Nephron progenitor cell (in vitro differentiated cells): ENCODE measurements at regions not wholly inside any gene's neighbourhood (a gene's known extent, or its start where the extent isn't known, plus 50 kb on each side); places are given as distances from the start of the nearest gene placed in this dataset.

Source experiments
- DNase-seq: peaks from one replicate; pipeline ENCODE4 v3.0.0; 2021
- H3K27ac Mint-ChIP-seq: 2 replicates; pipeline ENCODE4 v1.8.0; 2021; ENCODE audit warnings: mild to moderate bottlenecking, moderate library complexity, mixed read lengths
- H3K27me3 Mint-ChIP-seq: 2 replicates; pipeline ENCODE4 v1.8.0; 2021; ENCODE audit warnings: mild to moderate bottlenecking, low read depth, mixed read lengths; ENCODE audit not compliant: poor library complexity
- H3K36me3 Mint-ChIP-seq: 2 replicates; pipeline ENCODE4 v1.8.0; 2021; ENCODE audit warnings: low read depth, mixed read lengths
- H3K4me1 Mint-ChIP-seq: 2 replicates; pipeline ENCODE4 v1.8.0; 2021; ENCODE audit warnings: mixed read lengths
- H3K4me3 Mint-ChIP-seq: 2 replicates; pipeline ENCODE4 v1.8.0; 2021; ENCODE audit warnings: mild to moderate bottlenecking, moderate library complexity, mixed read lengths
- H3K9me3 Mint-ChIP-seq: 2 replicates; pipeline ENCODE4 v1.8.0; 2021; ENCODE audit warnings: mild to moderate bottlenecking, moderate library complexity, mixed read lengths
- TF ChIP-seq, protein P1 (sequence below): fragments of 200-600 bp; sonication (generic); IDR thresholded peaks from 2 replicates; pipeline ENCODE4 v1.5.0; 2021; ENCODE audit warnings: antibody characterized with exemption

DNA sequence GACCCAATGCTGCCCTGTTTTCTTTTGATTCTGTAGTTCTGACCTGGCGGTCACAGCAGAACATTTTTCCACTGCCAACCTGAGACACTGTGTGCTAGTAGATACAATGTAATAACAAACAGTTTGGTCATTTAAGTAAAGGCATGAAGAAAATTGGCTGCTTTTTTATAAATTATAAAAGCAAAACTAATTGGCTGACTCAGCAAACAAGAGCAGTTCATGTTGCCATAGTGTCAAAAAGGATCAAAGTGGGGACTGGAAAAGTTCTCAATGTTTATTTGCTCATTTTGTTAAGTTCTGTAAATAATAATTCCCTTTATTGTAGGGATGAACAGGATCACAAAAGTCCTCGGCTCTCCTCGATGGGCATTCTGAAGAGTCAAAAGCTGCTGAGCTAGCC lies 599.5 kb downstream of the PKHD1 start:
- no peak overlapping the region for H3K4me3 Mint-ChIP-seq
- TF ChIP-seq, protein P1, sequence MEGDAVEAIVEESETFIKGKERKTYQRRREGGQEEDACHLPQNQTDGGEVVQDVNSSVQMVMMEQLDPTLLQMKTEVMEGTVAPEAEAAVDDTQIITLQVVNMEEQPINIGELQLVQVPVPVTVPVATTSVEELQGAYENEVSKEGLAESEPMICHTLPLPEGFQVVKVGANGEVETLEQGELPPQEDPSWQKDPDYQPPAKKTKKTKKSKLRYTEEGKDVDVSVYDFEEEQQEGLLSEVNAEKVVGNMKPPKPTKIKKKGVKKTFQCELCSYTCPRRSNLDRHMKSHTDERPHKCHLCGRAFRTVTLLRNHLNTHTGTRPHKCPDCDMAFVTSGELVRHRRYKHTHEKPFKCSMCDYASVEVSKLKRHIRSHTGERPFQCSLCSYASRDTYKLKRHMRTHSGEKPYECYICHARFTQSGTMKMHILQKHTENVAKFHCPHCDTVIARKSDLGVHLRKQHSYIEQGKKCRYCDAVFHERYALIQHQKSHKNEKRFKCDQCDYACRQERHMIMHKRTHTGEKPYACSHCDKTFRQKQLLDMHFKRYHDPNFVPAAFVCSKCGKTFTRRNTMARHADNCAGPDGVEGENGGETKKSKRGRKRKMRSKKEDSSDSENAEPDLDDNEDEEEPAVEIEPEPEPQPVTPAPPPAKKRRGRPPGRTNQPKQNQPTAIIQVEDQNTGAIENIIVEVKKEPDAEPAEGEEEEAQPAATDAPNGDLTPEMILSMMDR, result no peak

DNA sequence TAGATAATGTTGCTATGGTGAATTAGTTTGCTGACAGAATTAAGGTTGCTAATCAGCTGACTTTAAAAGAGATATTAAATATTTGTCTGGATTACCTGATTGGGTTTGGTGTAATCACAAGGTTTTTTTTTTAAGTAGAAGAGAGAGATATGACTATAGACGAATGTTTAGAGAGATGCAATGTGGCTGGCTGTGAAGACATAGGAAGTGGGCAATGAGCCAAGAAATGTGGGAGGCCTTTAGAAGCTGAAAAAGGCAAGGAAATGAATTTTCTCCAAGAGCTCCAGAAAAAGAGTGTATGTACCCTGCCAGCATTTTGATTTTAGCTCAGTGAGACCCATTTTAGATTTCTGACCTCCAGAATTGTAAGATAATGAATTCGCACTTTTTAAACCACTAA lies 598.3 kb downstream of the PKHD1 start:
- TF ChIP-seq, protein P1, result no peak
- H3K27me3 Mint-ChIP-seq, result no peaks in the 10 kb centered on the region
- H3K36me3 Mint-ChIP-seq, result peaks cover 5% of the 10 kb centered on the region
- H3K4me3 Mint-ChIP-seq, result no peak overlapping the region
- peaks cover 6% of the 10 kb centered on the region for H3K4me1 Mint-ChIP-seq
- no peak for DNase-seq
- H3K27ac Mint-ChIP-seq, result no peak overlapping the region
- peaks cover 33% of the 10 kb centered on the region for H3K9me3 Mint-ChIP-seq

More for the DNA sequence above, 599.5 kb downstream of the PKHD1 start:
- H3K36me3 Mint-ChIP-seq, result peaks cover 14% of the 10 kb centered on the region
- H3K9me3 Mint-ChIP-seq, result peaks cover 45% of the 10 kb centered on the region
- H3K27ac Mint-ChIP-seq, result no peak overlapping the region
- H3K27me3 Mint-ChIP-seq, result no peaks in the 10 kb centered on the region
- peaks cover 6% of the 10 kb centered on the region for H3K4me1 Mint-ChIP-seq
- no peak for DNase-seq

DNA sequence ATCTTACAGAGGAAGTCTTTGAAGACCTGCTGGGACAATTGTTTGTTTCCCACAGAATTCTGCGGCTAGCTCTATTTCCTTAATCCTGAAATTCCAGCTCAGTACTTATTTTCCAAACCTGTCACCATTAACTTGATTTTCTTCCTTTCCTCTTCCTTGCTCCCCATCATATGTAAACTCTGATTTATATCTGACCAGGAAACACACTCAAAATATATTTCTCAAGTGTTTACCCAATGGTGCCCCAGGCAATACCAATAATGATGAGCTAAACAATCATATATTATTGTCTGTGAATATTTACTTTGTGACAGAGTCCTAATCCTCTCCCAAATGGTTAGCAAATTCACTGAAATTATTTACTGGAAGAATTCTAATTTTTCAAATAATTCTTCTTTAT lies 597.3 kb downstream of the PKHD1 start:
- no peak overlapping the region for H3K4me3 Mint-ChIP-seq
- DNase-seq, result no peak
- H3K4me1 Mint-ChIP-seq, result peaks cover 15% of the 10 kb centered on the region
- H3K36me3 Mint-ChIP-seq, result peaks cover 5% of the 10 kb centered on the region
- no peaks in the 10 kb centered on the region for H3K27me3 Mint-ChIP-seq
- peaks cover 23% of the 10 kb centered on the region for H3K9me3 Mint-ChIP-seq
- H3K27ac Mint-ChIP-seq, result no peak overlapping the region
- TF ChIP-seq, protein P1, result no peak

DNA sequence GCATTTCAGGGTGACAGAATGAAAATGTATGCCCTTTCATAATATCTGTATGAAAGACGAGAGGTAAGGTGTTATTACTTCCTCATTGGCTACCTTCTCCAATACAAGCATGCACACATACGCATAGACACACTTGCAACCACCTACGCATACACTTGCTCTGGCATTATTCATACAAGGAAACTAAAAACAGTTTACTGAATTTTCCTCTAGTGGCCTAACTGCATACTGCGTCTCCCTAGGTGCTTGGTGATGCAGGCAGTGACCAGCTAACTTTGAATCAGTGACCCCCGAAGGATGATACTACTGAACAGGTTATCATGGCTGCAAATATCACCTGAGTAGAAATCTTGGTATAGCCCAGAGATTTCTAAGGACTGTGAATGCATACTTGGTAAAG lies 593.1 kb downstream of the PKHD1 start:
- TF ChIP-seq, protein P1, result peak; percentile 27
- Mint-ChIP-seq H3K27ac (no peak overlapping the region), H3K36me3 (no peaks in the 10 kb centered on the region), H3K4me3 (no peak overlapping the region), H3K9me3 (no peaks in the 10 kb centered on the region), H3K27me3 (no peaks in the 10 kb centered on the region), H3K4me1 (peaks cover 27% of the 10 kb centered on the region)
- DNase-seq, result no peak

- no peaks in the 10 kb centered on the region for H3K9me3 Mint-ChIP-seq
- no peaks in the 10 kb centered on the region for H3K27me3 Mint-ChIP-seq
- no peaks in the 10 kb centered on the region for H3K36me3 Mint-ChIP-seq
- no peak overlapping the region for H3K4me3 Mint-ChIP-seq
- no peak for DNase-seq
- peaks cover 24% of the 10 kb centered on the region for H3K4me1 Mint-ChIP-seq
- TF ChIP-seq, protein P1, result no peak
- H3K27ac Mint-ChIP-seq, result no peak overlapping the region
These were observed 592.3 kb downstream of the PKHD1 start for GRCh38 chr6:51495096-51495495.

GRCh38 chr6:51495610-51496396 lies 591.6 kb downstream of the PKHD1 start:
- Mint-ChIP-seq H3K4me1 (peaks cover 21% of the 10 kb centered on the region), H3K27ac (no peak overlapping the region), H3K36me3 (no peaks in the 10 kb centered on the region), H3K4me3 (no peak overlapping the region), H3K9me3 (no peaks in the 10 kb centered on the region), H3K27me3 (no peaks in the 10 kb centered on the region)
- TF ChIP-seq, protein P1, result no peak
- DNase-seq, result no peak
